Parathyroid adenoma (tissue), 2 donors: ENCODE measurements at regions not wholly inside any gene's neighbourhood (a gene's known extent, or its start where the extent isn't known, plus 50 kb on each side); places are given as distances from the start of the nearest gene placed in this dataset.

Experiments used
- H2AFZ ChIP-seq: fragments of 300-600 bp; sonication (generic); one replicate; pipeline ENCODE4 v1.7.0; 2017; ENCODE audit warnings: antibody characterized with exemption, mild to moderate bottlenecking
- H3K27ac ChIP-seq: fragments of 300-600 bp; sonication (generic); one replicate; pipeline ENCODE4 v1.7.0; 2017
- H3K27me3 ChIP-seq: fragments of 300-600 bp; sonication (generic); one replicate; pipeline ENCODE4 v1.7.0; 2017; ENCODE audit warnings: low read length; ENCODE audit not compliant: control insufficient read depth, insufficient read depth
- H3K36me3 ChIP-seq: fragments of 300-600 bp; sonication (generic); one replicate; pipeline ENCODE4 v1.7.0; 2017; ENCODE audit warnings: low read length; ENCODE audit not compliant: control insufficient read depth, insufficient read depth
- H3K4me1 ChIP-seq: fragments of 300-600 bp; sonication (generic); one replicate; pipeline ENCODE4 v1.7.0; 2017; ENCODE audit warnings: control low read depth
- H3K4me2 ChIP-seq: fragments of 300-600 bp; sonication (generic); one replicate; pipeline ENCODE4 v1.7.0; 2017; ENCODE audit warnings: low read length
- H3K4me3 ChIP-seq: fragments of 300-600 bp; sonication (generic); one replicate; pipeline ENCODE4 v1.7.0; 2017; ENCODE audit warnings: low read depth, low read length
- H3K79me2 ChIP-seq: fragments of 300-600 bp; sonication (generic); one replicate; pipeline ENCODE4 v1.7.0; 2017; ENCODE audit warnings: control low read depth
- H3K9ac ChIP-seq: fragments of 300-600 bp; sonication (generic); one replicate; pipeline ENCODE4 v1.7.0; 2017; ENCODE audit warnings: mild to moderate bottlenecking
- H3K9me3 ChIP-seq: fragments of 300-600 bp; sonication (generic); one replicate; pipeline ENCODE4 v1.7.0; 2017; ENCODE audit warnings: low read length; ENCODE audit not compliant: control insufficient read depth
- CTCF ChIP-seq: fragments of 300-600 bp; sonication (generic); IDR thresholded peaks from one replicate; pipeline ENCODE4 v1.7.0; 2017; ENCODE audit warnings: antibody characterized with exemption, mild to moderate bottlenecking
- donor health status: primary hyperparathyroidism.

DNA sequence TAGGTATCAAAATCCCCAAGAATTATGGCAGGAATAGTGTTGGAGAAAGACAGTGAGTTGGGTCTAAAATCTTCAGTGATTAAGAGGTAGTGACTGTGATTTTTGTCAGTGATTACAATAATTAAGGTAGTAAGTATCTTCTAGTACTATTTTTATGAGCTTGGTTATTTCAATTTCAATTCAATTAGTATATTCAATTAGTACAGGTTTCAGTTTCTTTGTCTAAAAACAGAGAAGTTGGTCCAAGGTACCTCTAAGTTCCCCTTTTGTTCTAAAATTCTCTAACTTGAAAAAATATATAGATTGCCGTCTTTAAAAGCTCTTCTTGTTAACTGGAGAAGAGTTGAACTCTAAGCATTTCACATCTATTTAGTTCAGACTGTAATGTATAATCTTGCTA is 82.9 kb downstream of the OTUD1 start:
- Histone ChIP-seq H3K4me1 (no peaks in the 10 kb centered on the region), H3K79me2 (no peaks in the 10 kb centered on the region), H3K4me2 (no peak overlapping the region), H2AFZ (no peak overlapping the region), H3K27ac (no peak overlapping the region), H3K27me3 (no peaks in the 10 kb centered on the region), H3K36me3 (no peaks in the 10 kb centered on the region), H3K4me3 (no peak overlapping the region), H3K9ac (no peak overlapping the region), H3K9me3 (no peaks in the 10 kb centered on the region)
- no peak for TF ChIP-seq CTCF

DNA sequence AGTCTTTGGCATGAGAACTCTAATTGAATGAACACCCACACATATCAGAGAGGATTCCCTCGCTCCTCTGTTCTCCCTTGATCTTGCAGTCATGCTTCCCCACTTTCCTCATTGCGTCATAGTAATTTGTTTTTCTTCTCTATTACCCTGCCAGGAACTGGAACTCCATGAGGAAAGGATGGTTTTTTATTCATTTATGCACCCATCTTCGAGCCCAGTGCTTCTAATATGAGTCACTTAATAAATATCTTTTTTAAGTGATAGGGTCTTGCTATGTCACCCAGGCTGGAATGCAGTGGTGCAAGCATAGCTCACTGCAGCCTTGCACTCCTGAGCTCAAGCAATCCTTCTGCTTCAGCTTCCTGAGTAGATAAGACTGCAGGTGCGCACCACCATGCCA is 83.5 kb downstream of the OTUD1 start:
- H3K36me3 ChIP-seq = no peaks in the 10 kb centered on the region
- H3K4me3 ChIP-seq = no peak overlapping the region
- H3K4me1 ChIP-seq = no peaks in the 10 kb centered on the region
- no peaks in the 10 kb centered on the region for H3K27me3 ChIP-seq
- H3K4me2 ChIP-seq = no peak overlapping the region
- TF ChIP-seq CTCF = no peak
- H3K79me2 ChIP-seq = no peaks in the 10 kb centered on the region
- no peak overlapping the region for H3K27ac ChIP-seq
- H3K9me3 ChIP-seq = no peaks in the 10 kb centered on the region
- H2AFZ ChIP-seq = no peak overlapping the region
- no peak overlapping the region for H3K9ac ChIP-seq

GRCh38 chr10:23523251-23523650 is 84.4 kb downstream of the OTUD1 start:
- no peaks in the 10 kb centered on the region for H3K27me3 ChIP-seq
- H3K4me1 ChIP-seq = no peaks in the 10 kb centered on the region
- no peaks in the 10 kb centered on the region for H3K79me2 ChIP-seq
- no peak for TF ChIP-seq CTCF
- no peak overlapping the region for H3K27ac ChIP-seq
- no peak overlapping the region for H2AFZ ChIP-seq
- H3K9me3 ChIP-seq = no peaks in the 10 kb centered on the region
- no peaks in the 10 kb centered on the region for H3K36me3 ChIP-seq
- H3K4me2 ChIP-seq = no peak overlapping the region
- no peak overlapping the region for H3K9ac ChIP-seq
- H3K4me3 ChIP-seq = no peak overlapping the region

DNA sequence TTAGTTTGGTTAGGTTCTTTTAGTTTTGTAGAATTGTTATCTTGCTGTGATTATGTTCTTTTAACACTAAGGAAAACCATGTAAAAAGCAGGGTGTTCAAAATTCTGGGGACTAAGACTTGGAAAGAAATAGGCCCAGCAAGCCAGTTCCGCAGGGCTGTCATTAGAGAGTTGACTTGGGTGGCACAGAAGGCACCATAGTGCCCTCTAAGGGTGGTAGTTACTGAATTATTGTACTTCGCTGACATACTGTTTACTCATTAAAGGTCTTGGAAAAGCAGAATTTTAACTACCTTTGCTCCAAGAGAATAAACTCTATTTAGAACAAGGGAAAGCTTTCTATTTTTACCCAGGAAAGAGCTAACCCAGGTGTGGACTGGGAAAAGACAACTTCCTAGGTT is 86.5 kb downstream of the OTUD1 start:
- Histone ChIP-seq H3K27me3 (no peaks in the 10 kb centered on the region), H3K4me1 (no peaks in the 10 kb centered on the region), H3K36me3 (no peaks in the 10 kb centered on the region), H3K9me3 (no peaks in the 10 kb centered on the region), H3K27ac (no peak overlapping the region), H3K4me3 (no peak overlapping the region), H3K9ac (no peak overlapping the region), H3K4me2 (no peak overlapping the region), H2AFZ (peak overlapping the region; percentile 1), H3K79me2 (no peaks in the 10 kb centered on the region)
- TF ChIP-seq CTCF = peak; percentile 69

DNA sequence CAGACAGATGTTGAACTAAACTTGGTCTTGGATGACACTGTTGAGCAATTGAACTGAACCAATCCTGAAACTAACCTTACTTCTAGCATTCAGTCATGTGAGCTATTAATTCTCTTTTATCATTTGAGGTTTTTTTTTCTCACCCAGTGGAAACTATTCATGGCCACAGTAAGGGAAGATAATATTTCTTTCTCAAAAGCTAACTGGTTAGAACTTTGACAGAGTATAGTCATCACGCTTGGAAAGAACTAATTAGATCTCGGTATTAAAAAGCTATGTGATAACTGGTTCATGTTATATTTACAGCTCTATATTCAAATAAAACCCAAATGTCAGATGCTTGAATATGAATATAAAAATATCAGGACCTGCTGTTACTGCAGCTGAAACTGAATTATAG is 89.5 kb downstream of the OTUD1 start:
- Histone ChIP-seq H3K9me3 (no peaks in the 10 kb centered on the region), H3K4me1 (no peaks in the 10 kb centered on the region), H3K4me3 (no peak overlapping the region), H2AFZ (no peak overlapping the region), H3K9ac (no peak overlapping the region), H3K27me3 (no peaks in the 10 kb centered on the region), H3K36me3 (no peaks in the 10 kb centered on the region), H3K4me2 (no peak overlapping the region), H3K27ac (no peak overlapping the region), H3K79me2 (no peaks in the 10 kb centered on the region)
- no peak for TF ChIP-seq CTCF
